GM21360 (cell line): ENCODE measurements at regions not wholly inside any gene's neighbourhood (a gene's known extent, or its start where the extent isn't known, plus 50 kb on each side); places are given as distances from the start of the nearest gene placed in this dataset.

Experiments used
- ATAC-seq: cut with Tn5 transposase; IDR thresholded peaks from one replicate; pipeline ENCODE4 v1.9.1; 2021; ENCODE audit warnings: mild to moderate bottlenecking, moderate library complexity; ENCODE audit not compliant: unreplicated experiment

GRCh38 chr10:36141856-36142560 is 499.9 kb upstream of the FZD8 start:
- no peak for ATAC-seq

- ATAC-seq, result no peak
Observed at GRCh38 chr10:36129051-36129450, 487.0 kb upstream of the FZD8 start.

- ATAC-seq, result no peak
Observed at GRCh38 chr10:36126076-36126475, 484.0 kb upstream of the FZD8 start.

DNA sequence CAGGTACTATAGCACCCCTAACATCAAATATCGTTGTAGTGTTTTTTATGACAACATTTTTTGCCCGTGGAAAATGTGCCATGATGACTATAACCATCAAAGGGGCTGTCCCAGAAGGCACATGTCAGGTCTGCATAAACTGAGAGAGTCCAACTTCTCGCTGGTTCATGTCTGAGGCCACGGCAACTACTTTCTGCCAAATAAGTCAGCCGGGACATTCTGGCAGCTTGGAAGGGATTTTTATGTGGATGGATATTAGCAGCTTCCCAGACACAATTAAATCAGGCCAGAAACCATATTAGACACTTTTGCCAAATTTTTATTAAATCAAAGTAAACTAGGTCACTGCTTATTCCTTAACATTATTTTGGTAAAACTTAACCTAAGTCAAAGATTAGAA is 477.4 kb upstream of the FZD8 start:
- no peak for ATAC-seq

- no peak for ATAC-seq
Observed at GRCh38 chr10:36118314-36118713, 476.2 kb upstream of the FZD8 start.

- no peak for ATAC-seq
Observed at GRCh38 chr10:36117890-36118289, 475.8 kb upstream of the FZD8 start.

DNA sequence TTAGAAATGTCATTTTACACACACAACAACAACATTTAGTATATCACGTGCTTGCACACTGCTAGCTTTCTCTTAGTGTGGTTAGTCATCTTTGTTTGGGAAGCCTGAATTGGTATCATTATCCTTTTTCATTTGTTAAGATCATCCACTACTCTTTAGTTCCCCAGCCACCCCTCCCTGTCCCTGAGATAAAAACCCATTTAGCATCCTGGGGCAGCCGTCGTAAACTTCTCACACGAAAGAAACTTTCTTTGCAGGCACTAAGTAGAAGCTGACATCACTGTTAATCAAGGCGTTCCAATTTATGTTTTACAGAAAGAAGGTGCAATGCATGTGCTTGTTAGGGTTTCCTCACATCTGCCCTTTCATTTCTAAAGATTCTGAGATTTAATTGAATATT is 475.1 kb upstream of the FZD8 start:
- ATAC-seq, result no peak

DNA sequence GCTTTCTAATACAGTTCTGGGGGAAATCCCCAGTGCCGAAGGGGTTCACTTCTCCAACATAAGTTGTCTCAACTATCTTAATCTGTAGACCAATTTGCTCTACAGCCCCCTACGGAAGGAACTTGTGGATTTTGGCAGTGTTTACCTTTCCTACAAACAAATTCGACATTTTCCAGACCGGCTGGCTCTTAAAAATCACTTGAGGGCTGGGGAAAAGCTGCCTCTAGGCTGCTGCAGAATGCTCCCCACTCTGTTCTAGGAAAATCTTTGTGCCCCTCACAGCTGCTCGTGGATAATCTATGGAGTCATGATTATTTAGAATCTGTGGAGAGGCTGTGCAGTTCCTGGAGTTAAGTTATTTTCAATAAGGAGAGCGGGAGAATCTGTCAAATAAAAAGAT is 474.6 kb upstream of the FZD8 start:
- ATAC-seq, result no peak

- ATAC-seq, result no peak
Observed at GRCh38 chr10:36116040-36116439, 473.9 kb upstream of the FZD8 start.

DNA sequence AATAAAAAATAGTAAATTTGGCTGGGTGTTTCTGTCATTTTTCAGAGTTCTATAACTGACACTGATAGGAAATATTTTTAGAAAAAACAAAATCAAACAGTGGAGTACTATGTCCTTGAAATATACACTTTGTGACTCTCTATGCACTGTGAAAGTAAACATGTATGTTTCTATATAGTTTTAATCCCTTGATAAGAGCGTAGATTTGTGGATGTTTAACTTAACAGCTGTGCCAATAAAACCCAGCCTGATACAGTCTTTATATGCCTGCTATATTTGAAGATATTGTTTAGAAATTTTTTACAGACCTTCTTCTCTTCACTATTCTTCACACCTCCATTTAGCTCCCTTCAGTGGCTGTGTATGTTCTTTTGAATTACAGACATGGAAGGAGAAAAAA is 473.3 kb upstream of the FZD8 start:
- no peak for ATAC-seq

- ATAC-seq, result no peak
Observed at GRCh38 chr10:36114913-36115312, 472.8 kb upstream of the FZD8 start.

DNA sequence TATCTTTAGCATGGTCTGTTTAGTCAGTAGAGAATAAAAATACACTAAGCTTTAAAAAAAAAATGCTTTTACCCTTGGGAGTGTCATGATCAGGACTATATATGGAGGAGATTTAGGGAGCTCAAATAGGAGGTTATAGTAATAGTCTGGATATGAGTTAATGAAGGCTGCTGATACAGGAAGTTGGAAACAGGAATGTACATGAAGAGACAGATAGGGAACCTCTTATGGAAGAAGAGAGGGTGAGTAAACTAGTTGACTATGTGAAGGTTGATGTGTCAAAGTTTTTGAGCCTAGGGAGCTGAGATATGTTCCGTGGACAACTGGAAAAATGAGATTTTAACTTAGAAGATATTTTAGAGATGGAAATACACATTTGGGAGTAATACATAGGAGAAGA is 472.0 kb upstream of the FZD8 start:
- ATAC-seq, result no peak

DNA sequence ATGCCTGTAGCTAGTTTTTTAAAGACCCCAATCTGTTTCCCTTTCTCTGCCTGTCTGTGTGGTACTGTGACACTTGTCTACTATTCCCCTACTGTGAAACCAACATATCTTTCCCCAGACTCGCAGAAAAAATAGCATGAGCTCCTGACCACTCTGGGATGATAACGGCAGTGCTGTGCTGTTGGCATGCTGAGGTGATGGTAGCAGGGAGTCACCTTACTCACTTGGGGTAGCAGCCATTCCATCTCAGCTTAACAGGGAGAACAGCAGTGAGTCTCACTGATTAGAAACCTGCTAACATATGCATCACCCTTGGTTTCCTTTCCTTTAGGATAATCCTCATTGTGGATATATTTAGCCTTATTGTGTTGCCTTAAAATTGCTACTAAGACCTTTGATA is 469.6 kb upstream of the FZD8 start:
- ATAC-seq, result no peak

DNA sequence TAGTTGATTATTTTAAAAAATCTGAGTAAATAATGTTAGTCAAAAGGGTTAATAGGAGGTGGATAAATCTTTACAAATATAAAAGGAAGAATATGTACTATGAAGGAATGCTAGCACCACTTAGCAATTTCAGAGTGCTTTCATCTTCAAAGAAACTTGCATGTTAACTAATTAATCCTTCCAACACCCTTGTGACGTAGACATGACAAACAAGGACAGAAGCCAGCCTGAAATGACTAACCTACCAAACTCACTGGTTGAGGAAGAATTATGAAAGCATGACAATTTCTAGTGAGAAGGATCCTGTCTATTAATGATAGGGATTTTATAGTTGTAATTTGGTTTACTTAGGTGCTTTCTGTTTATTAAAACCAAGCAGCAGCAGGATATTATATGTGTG is 468.0 kb upstream of the FZD8 start:
- ATAC-seq, result no peak

DNA sequence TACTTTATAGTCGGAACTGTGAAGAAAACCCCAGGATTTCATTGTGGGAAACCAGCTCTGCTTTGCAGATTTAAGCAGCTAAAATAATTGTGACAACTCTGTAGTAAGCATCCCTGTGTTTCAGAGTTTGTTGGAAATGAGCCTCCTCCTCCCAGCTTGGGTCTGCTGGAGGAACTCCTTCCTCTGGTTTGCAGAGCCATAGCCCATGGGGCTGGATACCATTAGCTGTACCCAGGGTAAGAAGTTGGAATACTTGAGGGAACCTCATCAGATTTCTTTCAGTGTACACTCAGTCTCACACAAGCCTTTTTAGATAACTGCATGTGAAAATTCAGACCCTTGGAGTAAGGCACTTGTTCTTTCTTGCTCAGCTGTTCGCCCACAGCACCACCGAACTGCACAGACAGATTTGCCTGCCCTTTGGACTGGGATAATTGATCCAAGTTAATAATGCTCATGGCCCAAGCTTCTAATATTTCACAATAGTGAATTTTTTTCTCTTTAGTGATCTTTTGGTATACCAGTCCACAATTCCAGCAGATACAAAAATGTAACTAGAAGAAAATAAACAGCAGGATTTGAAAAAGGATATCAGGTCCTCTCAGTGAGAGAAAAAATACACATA is 467.4 kb upstream of the FZD8 start:
- no peak for ATAC-seq

DNA sequence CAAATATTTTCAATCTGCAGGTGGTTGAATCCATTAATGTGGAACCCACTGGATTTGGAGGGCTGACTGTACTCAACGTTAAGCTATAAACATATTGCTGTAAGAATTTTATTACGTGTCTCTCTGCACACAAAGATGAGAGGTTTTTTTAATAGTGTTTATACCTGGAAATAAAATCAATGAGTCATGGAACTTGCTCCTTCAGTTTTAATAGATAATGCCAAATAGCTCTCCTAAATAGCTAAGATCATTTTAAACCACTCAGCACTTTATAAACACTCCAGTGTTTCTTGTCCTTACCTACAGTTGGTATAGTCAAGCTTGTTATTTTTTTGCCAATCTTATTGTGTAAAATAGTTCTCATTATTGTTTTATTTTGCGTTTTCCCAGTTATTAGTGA is 455.6 kb upstream of the FZD8 start:
- no peak for ATAC-seq

DNA sequence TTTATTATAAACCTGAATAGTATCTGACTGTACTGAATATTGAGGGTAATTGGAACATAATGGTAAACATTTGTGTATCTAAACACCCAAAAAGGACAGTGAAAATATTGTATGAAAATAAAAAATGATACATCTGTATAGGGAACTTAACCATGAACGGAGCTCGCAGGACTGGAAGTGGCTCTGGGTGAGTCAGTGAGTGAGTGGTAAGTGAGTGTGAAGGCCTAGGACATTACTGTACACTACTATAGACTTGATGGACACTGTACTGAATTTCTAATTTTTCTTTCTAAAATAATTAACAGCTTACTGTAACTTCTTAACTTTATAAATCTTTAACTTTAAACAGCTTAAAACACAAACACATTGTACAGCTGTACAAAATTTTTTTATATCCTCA is 454.5 kb upstream of the FZD8 start:
- no peak for ATAC-seq

- ATAC-seq, result no peak
Observed at GRCh38 chr10:36094096-36094495, 452.0 kb upstream of the FZD8 start.

DNA sequence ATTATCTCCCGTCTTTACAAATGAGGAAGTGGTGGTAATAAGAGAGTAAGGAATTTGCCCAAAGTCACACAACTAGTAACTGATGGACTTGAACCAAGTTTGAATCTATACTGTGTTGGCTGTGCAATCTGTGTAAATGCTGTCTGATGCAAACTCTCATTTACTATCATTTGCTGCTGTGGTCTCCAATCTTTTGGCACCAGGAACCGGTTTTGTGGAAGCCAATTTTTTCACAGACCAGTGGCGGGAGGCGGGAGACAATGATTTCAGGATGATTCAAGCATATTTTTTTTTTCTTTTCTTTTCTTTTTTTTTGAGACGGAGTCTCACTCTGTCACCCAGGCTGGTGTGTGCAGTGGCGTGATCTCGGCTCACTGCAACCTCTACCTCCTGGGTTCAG is 450.0 kb upstream of the FZD8 start:
- ATAC-seq, result no peak

- no peak for ATAC-seq
Observed at GRCh38 chr10:36091007-36091406, 448.9 kb upstream of the FZD8 start.

GRCh38 chr10:36089790-36090440 is 447.8 kb upstream of the FZD8 start:
- ATAC-seq, result no peak
